ENCODE measurements at regions not wholly inside any gene's neighbourhood (a gene's known extent, or its start where the extent isn't known, plus 50 kb on each side); places are given as distances from the start of the nearest gene placed in this dataset.

GRCh38 chr5:2371419-2371710 is 380.1 kb downstream of the IRX2 start:
- Histone ChIP-seq H3K4me3 (ENCODE audit: low read depth, low read length) (no peak overlapping the region), H3K36me3 (ENCODE audit: control insufficient read depth, insufficient read depth, low read length) (no peaks in the 10 kb centered on the region), H3K27me3 (ENCODE audit: control insufficient read depth, insufficient read depth, low read length) (no peaks in the 10 kb centered on the region)
- no peak for TF ChIP-seq CTCF (IDR thresholded peaks at IDR 0.05; ENCODE audit: insufficient read depth, low read depth, low read length)
- POLR2A ChIA-PET: no interaction called here
- CTCF ChIA-PET: no interaction called here
- no peak for DNase-seq (ENCODE audit: low read depth)

GRCh38 chr5:2370626-2371418 is 380.7 kb downstream of the IRX2 start:
- no peak for DNase-seq (ENCODE audit: low read depth)
- Histone ChIP-seq H3K27me3 (ENCODE audit: control insufficient read depth, insufficient read depth, low read length) (no peaks in the 10 kb centered on the region), H3K4me3 (ENCODE audit: low read depth, low read length) (no peak overlapping the region), H3K36me3 (ENCODE audit: control insufficient read depth, insufficient read depth, low read length) (no peaks in the 10 kb centered on the region)
- ChIA-PET CTCF (no interaction called here), POLR2A (no interaction called here)
- no peak for TF ChIP-seq CTCF (IDR thresholded peaks at IDR 0.05; ENCODE audit: insufficient read depth, low read depth, low read length)

GRCh38 chr5:2369178-2369577 is 382.3 kb downstream of the IRX2 start:
- CTCF ChIA-PET: no interaction called here
- Histone ChIP-seq H3K4me3 (ENCODE audit: low read depth, low read length) (no peak overlapping the region), H3K36me3 (ENCODE audit: control insufficient read depth, insufficient read depth, low read length) (no peaks in the 10 kb centered on the region), H3K27me3 (ENCODE audit: control insufficient read depth, insufficient read depth, low read length) (no peaks in the 10 kb centered on the region)
- DNase-seq (ENCODE audit: low read depth): no peak
- no peak for TF ChIP-seq CTCF (IDR thresholded peaks at IDR 0.05; ENCODE audit: insufficient read depth, low read depth, low read length)
- POLR2A ChIA-PET: no interaction called here

- H3K27me3 ChIP-seq (ENCODE audit: control insufficient read depth, insufficient read depth, low read length): no peaks in the 10 kb centered on the region
- CTCF ChIA-PET: no interaction called here
- no peak for DNase-seq (ENCODE audit: low read depth)
- POLR2A ChIA-PET: no interaction called here
- no peak overlapping the region for H3K4me3 ChIP-seq (ENCODE audit: low read depth, low read length)
- no peak for TF ChIP-seq CTCF (IDR thresholded peaks at IDR 0.05; ENCODE audit: insufficient read depth, low read depth, low read length)
- H3K36me3 ChIP-seq (ENCODE audit: control insufficient read depth, insufficient read depth, low read length): no peaks in the 10 kb centered on the region
Observed at GRCh38 chr5:2366816-2367215, 384.7 kb downstream of the IRX2 start.

GRCh38 chr5:2357309-2357708 is 394.2 kb downstream of the IRX2 start:
- no peaks in the 10 kb centered on the region for H3K36me3 ChIP-seq (ENCODE audit: control insufficient read depth, insufficient read depth, low read length)
- ChIA-PET CTCF (no interaction called here), POLR2A (no interaction called here)
- no peak overlapping the region for H3K4me3 ChIP-seq (ENCODE audit: low read depth, low read length)
- DNase-seq (ENCODE audit: low read depth): no peak
- no peak for TF ChIP-seq CTCF (IDR thresholded peaks at IDR 0.05; ENCODE audit: insufficient read depth, low read depth, low read length)
- H3K27me3 ChIP-seq (ENCODE audit: control insufficient read depth, insufficient read depth, low read length): no peaks in the 10 kb centered on the region

Measured in BJ (cell line).